Activated T-helper 2 cell treated with anti-CD3 and anti-CD28 coated beads, Interferon-gamma antibody, Interleukin-2, Interleukin-4, amounts not matched to agents 10 μg/mL and 5 μg/mL and 100 μg/mL, durations not matched to agents 14 hours and 24 hours and 36 hours (primary cell): ENCODE measurements at regions not wholly inside any gene's neighbourhood (a gene's known extent, or its start where the extent isn't known, plus 50 kb on each side); places are given as distances from the start of the nearest gene placed in this dataset.

Source experiments
- DNase-seq: peaks from one replicate; pipeline ENCODE4 v3.0.0; 2021; ENCODE audit warnings: low spot score
- H3K27ac Mint-ChIP-seq: one replicate; pipeline ENCODE4 v1.8.0; 2021; ENCODE audit warnings: mixed read lengths
- H3K27me3 Mint-ChIP-seq: one replicate; pipeline ENCODE4 v1.8.0; 2021; ENCODE audit warnings: low read depth, mixed read lengths
- H3K36me3 Mint-ChIP-seq: one replicate; pipeline ENCODE4 v1.8.0; 2021; ENCODE audit warnings: low read depth, mixed read lengths
- H3K4me1 Mint-ChIP-seq: one replicate; pipeline ENCODE4 v1.8.0; 2021; ENCODE audit warnings: low read depth, mixed read lengths
- H3K4me3 Mint-ChIP-seq: one replicate; pipeline ENCODE4 v1.8.0; 2021; ENCODE audit warnings: low read depth, mild to moderate bottlenecking, moderate library complexity, mixed read lengths
- H3K9me3 Mint-ChIP-seq: one replicate; pipeline ENCODE4 v1.8.0; 2021; ENCODE audit warnings: mixed read lengths
- intact Hi-C: fragments of 100-400 bp; cut with micrococcal nuclease; formaldehyde crosslinking; loops from one replicate; pipeline ENCODE4 v1.15.1; 2023

DNA sequence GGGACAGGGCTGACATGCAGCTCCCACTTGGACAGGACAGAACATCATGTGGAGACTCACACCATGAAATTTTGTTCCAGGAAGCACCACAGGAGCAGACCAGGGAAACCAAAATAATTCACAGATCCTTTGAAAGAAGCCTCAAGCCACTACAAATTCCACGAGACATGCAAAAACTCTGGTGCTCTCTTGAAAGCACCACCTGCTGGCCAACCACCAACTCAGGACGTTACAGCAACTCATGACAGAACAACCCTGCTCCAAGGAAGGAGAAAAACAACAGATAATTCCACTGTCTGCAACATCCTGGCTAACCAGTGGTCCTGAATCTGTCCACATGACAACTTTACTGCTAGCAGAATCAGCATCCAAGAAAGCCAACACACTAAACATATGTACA is 516.0 kb downstream of the SPATA31D1 start:
- peaks cover 48% of the 10 kb centered on the region for H3K9me3 Mint-ChIP-seq
- H3K4me1 Mint-ChIP-seq: no peaks in the 10 kb centered on the region
- H3K27me3 Mint-ChIP-seq: no peaks in the 10 kb centered on the region
- H3K27ac Mint-ChIP-seq: no peak overlapping the region
- H3K36me3 Mint-ChIP-seq: no peaks in the 10 kb centered on the region
- intact Hi-C loops: no loop called here
- no peak for DNase-seq
- no peak overlapping the region for H3K4me3 Mint-ChIP-seq

DNA sequence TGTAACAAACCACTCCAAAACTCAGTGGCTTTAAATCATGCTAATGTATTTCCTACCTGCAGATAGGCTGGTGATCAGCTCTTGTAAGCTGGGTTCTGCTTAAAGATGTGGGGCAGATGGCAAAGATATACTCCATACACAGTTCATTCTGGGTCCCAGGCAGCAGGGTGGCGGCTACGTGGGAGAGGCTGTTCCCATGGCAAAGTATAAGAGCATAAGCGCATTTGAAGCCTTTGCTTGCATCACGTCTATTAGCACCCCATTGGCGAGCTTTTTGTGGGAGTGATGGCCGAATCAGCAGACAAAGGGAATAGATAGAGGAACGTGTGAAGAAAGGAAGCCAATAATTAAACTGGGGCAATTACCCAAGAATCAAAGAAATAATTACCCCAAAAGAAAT is 523.1 kb downstream of the SPATA31D1 start:
- intact Hi-C loops: no loop called here
- Mint-ChIP-seq H3K4me1 (no peaks in the 10 kb centered on the region), H3K27ac (no peak overlapping the region), H3K27me3 (no peaks in the 10 kb centered on the region), H3K9me3 (peaks cover 34% of the 10 kb centered on the region), H3K4me3 (no peak overlapping the region), H3K36me3 (no peaks in the 10 kb centered on the region)
- DNase-seq: no peak

GRCh38 chr9:82512728-82513127 is 524.2 kb downstream of the SPATA31D1 start:
- H3K4me3 Mint-ChIP-seq: no peak overlapping the region
- no peaks in the 10 kb centered on the region for H3K36me3 Mint-ChIP-seq

DNA sequence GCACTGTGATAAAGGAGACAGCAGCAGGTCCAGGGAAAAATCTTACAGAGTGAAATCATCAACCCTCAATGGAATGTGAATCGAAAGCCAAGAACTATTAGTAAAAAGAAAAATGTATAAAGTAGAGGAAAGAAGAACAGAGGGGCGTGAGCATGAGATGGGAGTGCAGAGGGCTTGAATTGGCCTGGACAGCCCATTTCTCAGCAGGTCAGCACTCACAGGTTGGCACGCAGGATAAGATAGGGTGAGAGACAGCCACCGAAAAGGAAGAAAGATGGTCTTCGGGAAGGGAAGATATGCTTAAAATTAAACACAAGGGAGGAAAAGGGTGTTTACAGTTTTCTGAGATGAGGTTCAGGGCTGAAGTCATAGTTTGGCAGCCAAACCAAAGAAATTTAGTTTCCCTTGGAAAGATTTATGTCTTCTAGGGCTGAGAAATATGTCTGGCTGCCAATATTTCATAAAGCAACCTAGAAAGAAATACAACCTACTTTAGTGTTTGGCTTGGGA is 524.7 kb downstream of the SPATA31D1 start:
- Mint-ChIP-seq H3K36me3 (no peaks in the 10 kb centered on the region), H3K4me3 (no peak overlapping the region), H3K4me1 (no peaks in the 10 kb centered on the region), H3K27me3 (no peaks in the 10 kb centered on the region), H3K27ac (no peak overlapping the region), H3K9me3 (peaks cover 19% of the 10 kb centered on the region)
- DNase-seq: no peak
- intact Hi-C loops: no loop called here

More at GRCh38 chr9:82512728-82513127, 524.2 kb downstream of the SPATA31D1 start:
- Mint-ChIP-seq H3K27me3 (no peaks in the 10 kb centered on the region), H3K4me1 (no peaks in the 10 kb centered on the region), H3K27ac (no peak overlapping the region), H3K9me3 (peaks cover 23% of the 10 kb centered on the region)
- intact Hi-C loops: no loop called here
- no peak for DNase-seq

DNA sequence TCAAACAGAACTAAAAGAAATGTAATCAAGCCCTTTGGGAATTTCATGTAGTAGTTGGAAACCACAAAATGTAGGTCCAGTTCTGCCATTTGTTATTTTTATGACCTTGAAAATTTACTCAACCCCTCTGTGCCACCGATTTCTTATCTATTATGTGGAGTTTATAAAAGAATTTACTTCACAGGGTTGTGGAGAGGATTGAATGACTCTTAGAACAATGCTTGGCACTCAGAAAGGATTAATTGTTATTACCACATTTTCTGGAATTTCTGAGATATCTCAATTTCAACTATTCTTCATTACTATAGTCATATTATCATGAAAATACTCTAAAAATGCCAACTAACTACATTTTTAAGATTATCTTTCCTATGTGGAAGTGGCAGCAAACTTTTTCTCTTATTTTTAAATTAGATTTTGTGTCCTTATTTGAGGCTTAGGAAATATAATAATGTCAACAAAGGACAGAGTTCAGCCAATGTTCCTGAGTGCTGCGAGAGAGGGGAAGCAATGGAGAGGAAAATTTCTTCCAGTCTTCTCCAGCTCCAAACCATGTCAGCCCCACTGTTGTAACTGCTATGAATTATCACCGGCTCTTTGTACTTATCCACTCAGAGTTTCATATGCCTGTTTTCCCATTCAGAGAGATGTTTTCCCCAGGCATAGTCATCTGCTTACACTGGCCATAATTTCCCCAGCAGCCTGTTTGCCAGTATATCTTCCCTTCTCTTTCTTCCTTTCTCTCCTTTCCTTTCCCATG is 525.6 kb downstream of the SPATA31D1 start:
- H3K4me1 Mint-ChIP-seq: no peaks in the 10 kb centered on the region
- no peak overlapping the region for H3K27ac Mint-ChIP-seq
- intact Hi-C loops: no loop called here
- no peaks in the 10 kb centered on the region for H3K36me3 Mint-ChIP-seq
- H3K9me3 Mint-ChIP-seq: peaks cover 11% of the 10 kb centered on the region
- no peaks in the 10 kb centered on the region for H3K27me3 Mint-ChIP-seq
- no peak overlapping the region for H3K4me3 Mint-ChIP-seq
- no peak for DNase-seq

DNA sequence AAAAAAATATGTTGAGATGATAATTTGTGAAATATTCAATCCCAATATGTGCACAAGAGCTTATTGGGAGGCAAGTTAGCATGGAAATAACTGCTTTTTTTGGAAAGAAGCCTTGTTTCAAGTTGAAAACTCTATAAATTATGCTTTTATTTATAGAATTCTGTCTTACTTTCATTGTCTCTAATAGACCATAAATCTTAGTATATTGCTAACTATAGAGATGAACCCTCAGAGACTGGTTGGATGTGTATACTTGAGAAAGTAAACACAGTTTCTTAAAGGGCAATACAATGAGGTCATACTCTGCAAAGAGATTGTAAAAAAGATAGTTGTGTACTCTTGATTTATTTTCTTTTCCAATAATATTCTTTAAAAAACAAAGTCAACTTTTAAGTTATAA is 530.3 kb downstream of the SPATA31D1 start:
- no peaks in the 10 kb centered on the region for H3K27me3 Mint-ChIP-seq
- H3K36me3 Mint-ChIP-seq: no peaks in the 10 kb centered on the region
- no peak overlapping the region for H3K4me3 Mint-ChIP-seq
- DNase-seq: no peak
- H3K27ac Mint-ChIP-seq: no peak overlapping the region
- intact Hi-C loops: no loop called here
- H3K9me3 Mint-ChIP-seq: peaks cover 5% of the 10 kb centered on the region
- no peaks in the 10 kb centered on the region for H3K4me1 Mint-ChIP-seq

- no peaks in the 10 kb centered on the region for H3K27me3 Mint-ChIP-seq
- no peaks in the 10 kb centered on the region for H3K4me1 Mint-ChIP-seq
- H3K36me3 Mint-ChIP-seq: no peaks in the 10 kb centered on the region
- H3K4me3 Mint-ChIP-seq: no peak overlapping the region
- DNase-seq: no peak
- intact Hi-C loops: no loop called here
- H3K9me3 Mint-ChIP-seq: peaks cover 9% of the 10 kb centered on the region
- no peak overlapping the region for H3K27ac Mint-ChIP-seq
Observed at GRCh38 chr9:82519332-82519731, 530.8 kb downstream of the SPATA31D1 start.

DNA sequence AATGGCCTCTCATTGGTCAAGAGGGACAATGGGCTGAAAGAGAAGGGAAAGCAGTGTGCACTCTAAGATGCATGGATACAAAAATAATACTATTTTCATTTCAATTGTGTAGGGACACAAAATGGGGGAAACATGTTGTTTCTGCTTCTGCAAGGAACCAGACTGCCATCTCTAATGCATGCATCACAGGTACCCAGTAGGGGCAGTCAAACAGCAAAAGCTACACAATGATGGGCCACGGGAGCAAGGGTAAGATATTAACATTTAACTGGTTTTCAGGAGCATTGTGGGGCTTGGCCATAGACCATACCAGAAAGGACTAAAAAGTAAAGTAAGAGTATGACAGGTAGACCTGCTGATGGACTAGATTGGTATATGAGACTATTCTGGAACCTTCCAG is 535.8 kb downstream of the SPATA31D1 start:
- no peak overlapping the region for H3K4me3 Mint-ChIP-seq

GRCh38 chr9:82526577-82526976 is 536.4 kb downstream of the RASEF start:
- Mint-ChIP-seq H3K27me3 (no peaks in the 10 kb centered on the region), H3K36me3 (no peaks in the 10 kb centered on the region), H3K4me1 (no peaks in the 10 kb centered on the region), H3K9me3 (peaks cover 40% of the 10 kb centered on the region), H3K27ac (no peak overlapping the region), H3K4me3 (no peak overlapping the region)
- intact Hi-C loops: no loop called here
- DNase-seq: no peak

More for the DNA sequence above, 535.8 kb downstream of the SPATA31D1 start:
- peaks cover 40% of the 10 kb centered on the region for H3K9me3 Mint-ChIP-seq
- DNase-seq: no peak
- no peak overlapping the region for H3K27ac Mint-ChIP-seq
- no peaks in the 10 kb centered on the region for H3K27me3 Mint-ChIP-seq
- intact Hi-C loops: no loop called here
- no peaks in the 10 kb centered on the region for H3K36me3 Mint-ChIP-seq
- H3K4me1 Mint-ChIP-seq: no peaks in the 10 kb centered on the region

DNA sequence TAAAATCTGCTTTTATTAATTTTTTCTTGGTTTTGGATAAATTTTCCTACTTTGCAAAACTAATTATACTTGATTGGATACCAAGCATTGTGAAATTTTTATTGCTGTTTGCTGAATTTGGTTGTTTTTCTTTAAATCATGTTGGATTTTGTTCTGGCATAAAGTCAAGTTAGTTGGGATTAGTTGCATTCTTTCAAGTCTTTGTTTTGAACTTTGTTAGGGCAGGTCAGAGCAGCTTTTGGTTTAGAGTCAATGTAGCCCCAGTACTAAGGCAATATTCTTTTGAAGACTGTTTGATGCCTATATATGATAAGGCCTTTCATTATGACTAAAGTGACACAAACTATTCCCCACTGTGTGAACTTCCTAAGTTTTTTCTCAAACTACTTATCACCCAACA is 531.1 kb downstream of the RASEF start:
- H3K9me3 Mint-ChIP-seq: peaks cover 17% of the 10 kb centered on the region

DNA sequence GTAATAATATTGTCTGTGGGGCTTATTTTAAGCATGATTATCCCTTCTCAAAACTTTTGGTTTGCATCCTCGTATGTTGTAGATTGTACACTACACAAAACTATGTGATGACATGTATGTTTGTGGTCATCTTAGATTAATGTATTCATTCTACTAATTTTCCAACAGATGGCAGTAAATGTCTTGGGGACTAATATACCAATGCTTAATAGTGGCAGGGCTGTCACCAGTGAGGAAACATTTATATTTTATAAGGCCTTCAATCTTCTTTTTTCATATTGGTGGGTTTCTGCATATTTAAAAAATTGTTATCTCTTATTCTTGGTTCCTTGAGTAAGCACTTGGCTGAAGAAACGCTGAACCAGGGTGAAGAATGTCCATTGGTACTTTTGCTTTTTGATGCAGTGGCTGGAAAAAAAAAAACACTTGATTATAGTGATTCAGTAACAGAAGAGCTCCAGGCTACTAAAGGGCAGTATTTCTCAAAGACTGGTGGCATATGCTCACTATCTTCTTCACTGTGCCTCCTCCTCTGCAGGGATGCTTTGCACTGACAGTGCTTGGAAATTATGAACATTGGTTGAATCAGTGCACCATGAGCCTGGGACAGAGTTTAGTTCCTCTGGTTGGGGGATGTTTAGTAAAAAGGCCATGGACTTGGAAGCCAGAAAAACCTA is 530.3 kb downstream of the RASEF start:
- intact Hi-C loops: no loop called here
- Mint-ChIP-seq H3K27ac (no peak overlapping the region), H3K9me3 (peaks cover 8% of the 10 kb centered on the region), H3K36me3 (no peaks in the 10 kb centered on the region), H3K4me3 (no peak overlapping the region), H3K4me1 (peaks cover 3% of the 10 kb centered on the region), H3K27me3 (no peaks in the 10 kb centered on the region)
- DNase-seq: no peak

More for the DNA sequence above, 531.1 kb downstream of the RASEF start:
- intact Hi-C loops: no loop called here
- no peak for DNase-seq
- H3K4me3 Mint-ChIP-seq: no peak overlapping the region
- H3K27me3 Mint-ChIP-seq: no peaks in the 10 kb centered on the region
- H3K4me1 Mint-ChIP-seq: peaks cover 3% of the 10 kb centered on the region
- H3K27ac Mint-ChIP-seq: no peak overlapping the region
- H3K36me3 Mint-ChIP-seq: no peaks in the 10 kb centered on the region

GRCh38 chr9:82535432-82535998 is 527.4 kb downstream of the RASEF start:
- peaks cover 3% of the 10 kb centered on the region for H3K4me1 Mint-ChIP-seq
- no peaks in the 10 kb centered on the region for H3K9me3 Mint-ChIP-seq
- DNase-seq: no peak
- no peaks in the 10 kb centered on the region for H3K36me3 Mint-ChIP-seq
- no peak overlapping the region for H3K4me3 Mint-ChIP-seq
- no peaks in the 10 kb centered on the region for H3K27me3 Mint-ChIP-seq
- intact Hi-C loops: no loop called here
- no peak overlapping the region for H3K27ac Mint-ChIP-seq

DNA sequence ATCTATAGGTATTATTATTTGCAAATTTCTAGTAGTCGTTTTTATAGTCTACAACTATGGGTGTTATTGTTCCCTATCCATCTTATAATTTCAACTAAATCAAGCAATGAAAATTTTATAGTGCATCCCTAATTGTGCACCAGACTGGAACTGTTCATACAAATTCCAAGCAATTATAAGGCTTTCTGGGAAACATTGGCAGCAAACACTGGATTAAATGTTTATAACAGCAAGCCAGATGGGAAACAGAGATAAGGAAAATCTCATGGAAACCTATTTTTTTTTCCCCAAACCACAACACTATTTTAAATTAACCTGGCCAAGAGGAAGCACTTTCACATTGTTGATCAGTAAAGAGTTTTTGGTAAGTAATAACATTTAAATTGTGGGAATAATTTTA is 524.3 kb downstream of the RASEF start:
- Mint-ChIP-seq H3K27me3 (no peaks in the 10 kb centered on the region), H3K9me3 (no peaks in the 10 kb centered on the region), H3K27ac (no peak overlapping the region), H3K4me3 (no peak overlapping the region), H3K36me3 (no peaks in the 10 kb centered on the region), H3K4me1 (peaks cover 3% of the 10 kb centered on the region)
- no peak for DNase-seq
- intact Hi-C loops: no loop called here
